PFSK-1 (cell line): ENCODE measurements at regions not wholly inside any gene's neighbourhood (a gene's known extent, or its start where the extent isn't known, plus 50 kb on each side); places are given as distances from the start of the nearest gene placed in this dataset.

Source experiments
- FOXP2 ChIP-seq: optimal IDR thresholded peaks from 2 replicates; pipeline ENCODE3; 2011; ENCODE audit warnings: borderline replicate concordance, control low read depth, inconsistent platforms; ENCODE audit not compliant: insufficient read depth; ENCODE audit errors: extremely low read length, extremely low read depth
- POLR2AphosphoS5 ChIP-seq: IDR thresholded peaks from 2 replicates; pipeline ENCODE4 v1.6.1; 2012; ENCODE audit warnings: low read depth, mild to moderate bottlenecking, control low read depth, low read length, moderate library complexity
- SIN3A ChIP-seq: IDR thresholded peaks from 2 replicates; pipeline ENCODE4 v1.6.1; 2012; ENCODE audit warnings: mild to moderate bottlenecking, low read length, moderate library complexity, borderline replicate concordance; ENCODE audit not compliant: insufficient read depth
- TAF1 ChIP-seq: IDR thresholded peaks from 2 replicates; pipeline ENCODE4 v1.6.1; 2012; ENCODE audit warnings: low read length, control low read depth, borderline replicate concordance; ENCODE audit not compliant: insufficient read depth
- TF ChIP-seq, protein P1 (sequence below), 2 experiments: IDR thresholded peaks; 2 replicates each; pipeline versions ENCODE4 v1.6.1 to v1.8.0; 2011 to 2012; ENCODE audit warnings: low read depth in 2 of 2, low read length in 2 of 2, control low read depth in 1 of 2, inconsistent platforms in 1 of 2, mild to moderate bottlenecking in 1 of 2, moderate library complexity in 1 of 2; ENCODE audit not compliant: insufficient read depth in 1 of 2

DNA sequence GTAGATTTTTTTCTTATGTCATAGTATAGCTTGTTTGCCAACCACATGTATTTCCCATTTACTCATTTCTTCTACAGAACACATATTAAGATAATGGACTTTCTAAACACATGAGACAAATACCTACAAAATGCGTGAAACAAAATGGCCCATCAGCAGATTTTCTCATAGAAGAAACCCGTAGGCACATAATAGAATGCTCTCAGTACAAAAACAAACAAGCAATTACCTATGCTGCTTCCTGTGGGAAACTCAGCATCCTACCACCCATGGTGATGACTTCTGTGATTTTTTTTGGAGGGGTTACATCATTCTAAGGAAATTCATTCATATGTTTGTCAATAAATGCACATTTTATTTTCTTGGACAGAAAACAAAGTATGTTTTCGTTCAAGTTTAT, 343.6 kb downstream of the SPRY1 start:
- TF ChIP-seq SIN3A (no peak), POLR2AphosphoS5 (no peak), TAF1 (no peak), FOXP2 (no peak)
- TF ChIP-seq, protein P1, sequence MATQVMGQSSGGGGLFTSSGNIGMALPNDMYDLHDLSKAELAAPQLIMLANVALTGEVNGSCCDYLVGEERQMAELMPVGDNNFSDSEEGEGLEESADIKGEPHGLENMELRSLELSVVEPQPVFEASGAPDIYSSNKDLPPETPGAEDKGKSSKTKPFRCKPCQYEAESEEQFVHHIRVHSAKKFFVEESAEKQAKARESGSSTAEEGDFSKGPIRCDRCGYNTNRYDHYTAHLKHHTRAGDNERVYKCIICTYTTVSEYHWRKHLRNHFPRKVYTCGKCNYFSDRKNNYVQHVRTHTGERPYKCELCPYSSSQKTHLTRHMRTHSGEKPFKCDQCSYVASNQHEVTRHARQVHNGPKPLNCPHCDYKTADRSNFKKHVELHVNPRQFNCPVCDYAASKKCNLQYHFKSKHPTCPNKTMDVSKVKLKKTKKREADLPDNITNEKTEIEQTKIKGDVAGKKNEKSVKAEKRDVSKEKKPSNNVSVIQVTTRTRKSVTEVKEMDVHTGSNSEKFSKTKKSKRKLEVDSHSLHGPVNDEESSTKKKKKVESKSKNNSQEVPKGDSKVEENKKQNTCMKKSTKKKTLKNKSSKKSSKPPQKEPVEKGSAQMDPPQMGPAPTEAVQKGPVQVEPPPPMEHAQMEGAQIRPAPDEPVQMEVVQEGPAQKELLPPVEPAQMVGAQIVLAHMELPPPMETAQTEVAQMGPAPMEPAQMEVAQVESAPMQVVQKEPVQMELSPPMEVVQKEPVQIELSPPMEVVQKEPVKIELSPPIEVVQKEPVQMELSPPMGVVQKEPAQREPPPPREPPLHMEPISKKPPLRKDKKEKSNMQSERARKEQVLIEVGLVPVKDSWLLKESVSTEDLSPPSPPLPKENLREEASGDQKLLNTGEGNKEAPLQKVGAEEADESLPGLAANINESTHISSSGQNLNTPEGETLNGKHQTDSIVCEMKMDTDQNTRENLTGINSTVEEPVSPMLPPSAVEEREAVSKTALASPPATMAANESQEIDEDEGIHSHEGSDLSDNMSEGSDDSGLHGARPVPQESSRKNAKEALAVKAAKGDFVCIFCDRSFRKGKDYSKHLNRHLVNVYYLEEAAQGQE (IDR thresholded peaks at IDR 0.05; ENCODE audit: insufficient read depth in 1 of 2, low read depth in 2 of 2, low read length in 2 of 2): no peak

DNA sequence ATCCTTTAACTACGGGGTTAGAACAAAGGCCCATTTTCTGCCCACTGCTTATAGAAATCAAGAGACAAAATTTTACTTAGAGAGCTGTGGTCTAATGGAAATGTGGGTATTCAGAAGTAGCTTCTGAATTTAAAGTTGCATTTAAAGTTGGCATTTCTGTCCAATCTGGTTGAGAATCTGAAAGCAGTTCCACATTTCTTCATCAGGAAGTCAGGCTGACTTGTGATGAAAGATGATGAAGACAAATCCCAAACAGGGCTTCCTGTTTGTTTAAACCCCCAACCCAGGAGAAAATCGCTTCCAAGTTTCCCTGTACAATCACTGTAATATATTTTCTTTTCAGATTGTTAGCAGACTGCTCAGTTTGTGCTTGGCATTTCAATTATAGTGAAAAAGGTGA, 345.3 kb downstream of the SPRY1 start:
- TF ChIP-seq FOXP2 (no peak), POLR2AphosphoS5 (no peak), SIN3A (no peak), TAF1 (no peak)
- TF ChIP-seq, protein P1 (IDR thresholded peaks at IDR 0.05; ENCODE audit: insufficient read depth in 1 of 2, low read depth in 2 of 2, low read length in 2 of 2): no peak

DNA sequence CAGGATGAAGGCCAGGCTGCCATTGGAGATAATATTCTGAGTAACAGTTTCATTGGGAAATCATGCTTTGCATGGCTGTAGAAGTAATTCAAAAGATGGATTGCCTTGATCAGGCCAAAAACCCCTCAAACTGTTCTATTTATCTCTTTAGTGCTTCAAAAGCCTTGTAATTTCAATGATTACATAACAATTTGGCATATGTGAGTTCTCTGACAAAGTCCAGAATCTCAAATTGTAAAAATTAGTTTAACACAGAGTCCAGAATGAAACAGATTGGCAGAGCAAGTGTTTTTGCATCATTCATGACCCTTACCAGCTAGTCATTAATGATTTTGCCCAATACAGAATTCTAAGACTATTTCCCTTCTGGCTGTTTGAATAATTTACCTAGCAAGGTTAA, 347.3 kb downstream of the SPRY1 start:
- no peak for TF ChIP-seq POLR2AphosphoS5
- no peak for TF ChIP-seq TAF1
- TF ChIP-seq, protein P1 (IDR thresholded peaks at IDR 0.05; ENCODE audit: insufficient read depth in 1 of 2, low read depth in 2 of 2, low read length in 2 of 2): no peak
- TF ChIP-seq SIN3A: no peak
- no peak for TF ChIP-seq FOXP2

DNA sequence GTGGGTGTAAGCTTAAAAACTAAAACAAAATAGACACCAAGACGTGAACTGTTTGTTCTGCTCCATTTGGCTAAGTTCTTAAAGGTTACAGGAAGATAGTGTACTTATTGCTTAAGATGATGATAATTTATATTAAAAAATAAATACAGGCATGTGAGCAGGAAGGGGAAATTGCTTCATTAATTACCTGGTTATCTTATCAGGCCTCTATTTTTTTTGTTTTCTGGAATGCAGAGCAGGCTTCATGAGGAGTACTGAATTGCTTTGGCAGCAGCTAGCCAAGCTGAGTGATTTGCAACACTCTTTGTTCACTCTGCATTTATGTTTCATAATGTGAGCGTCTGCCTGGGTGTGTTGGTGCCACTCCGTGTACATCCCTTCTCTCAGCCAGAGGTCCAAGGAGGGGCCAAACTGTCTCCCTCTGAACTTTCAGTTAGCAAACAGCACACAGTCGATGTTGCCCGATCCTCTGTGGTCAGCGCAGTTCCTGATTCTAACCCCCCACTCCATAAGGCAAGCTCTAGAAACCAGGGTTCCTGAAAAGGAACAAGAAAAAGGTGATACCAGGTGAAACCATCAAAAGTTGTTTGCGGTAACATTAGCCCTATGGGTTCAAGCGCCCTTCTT, 348.2 kb downstream of the SPRY1 start:
- TF ChIP-seq FOXP2 (no peak), POLR2AphosphoS5 (no peak), TAF1 (no peak), SIN3A (no peak)
- TF ChIP-seq, protein P1 (IDR thresholded peaks at IDR 0.05; ENCODE audit: insufficient read depth in 1 of 2, low read depth in 2 of 2, low read length in 2 of 2): no peak

DNA sequence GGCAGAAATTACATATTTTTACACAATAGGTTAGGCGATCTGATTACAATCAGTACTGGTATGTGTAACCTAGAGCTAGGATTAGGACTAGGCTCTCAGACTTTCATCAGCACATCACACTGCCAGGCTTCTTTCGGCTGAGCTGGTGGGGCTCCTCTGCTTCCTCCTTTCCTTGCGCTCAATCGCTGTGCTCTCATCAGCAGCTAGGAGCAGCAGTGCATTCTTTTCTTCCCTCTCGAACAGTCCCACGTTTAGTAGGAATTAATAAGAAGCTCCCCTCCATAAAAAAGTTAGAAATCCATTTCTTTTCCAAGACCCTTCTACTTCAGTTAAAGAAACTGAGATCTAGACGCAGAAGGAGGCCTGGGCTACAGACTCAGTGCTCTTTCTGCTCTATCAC, 350.4 kb downstream of the SPRY1 start:
- TF ChIP-seq POLR2AphosphoS5 (no peak), TAF1 (no peak), SIN3A (no peak)
- TF ChIP-seq, protein P1 (IDR thresholded peaks at IDR 0.05; ENCODE audit: insufficient read depth in 1 of 2, low read depth in 2 of 2, low read length in 2 of 2): no peak
